ELR (cell line): ENCODE measurements at regions not wholly inside any gene's neighbourhood (a gene's known extent, or its start where the extent isn't known, plus 50 kb on each side); places are given as distances from the start of the nearest gene placed in this dataset.
"Not testable (repeated sequence)": the region's sequence is repeated elsewhere in the genome, so short reads cannot be mapped to it uniquely, and the experiment has no call there.

ENCODE experiments used
- DNase-seq: peaks from one replicate; pipeline ENCODE4 v3.0.0-alpha.2; 2015; ENCODE audit warnings: low read depth

- DNase-seq = no peak
These were observed 116.7 kb upstream of the NPAS2 start for GRCh38 chr2:100703213-100703612.

GRCh38 chr2:100703739-100704138 lies 116.2 kb upstream of the NPAS2 start:
- DNase-seq = no peak

GRCh38 chr2:100704156-100704555 lies 115.8 kb upstream of the NPAS2 start:
- no peak for DNase-seq

DNA sequence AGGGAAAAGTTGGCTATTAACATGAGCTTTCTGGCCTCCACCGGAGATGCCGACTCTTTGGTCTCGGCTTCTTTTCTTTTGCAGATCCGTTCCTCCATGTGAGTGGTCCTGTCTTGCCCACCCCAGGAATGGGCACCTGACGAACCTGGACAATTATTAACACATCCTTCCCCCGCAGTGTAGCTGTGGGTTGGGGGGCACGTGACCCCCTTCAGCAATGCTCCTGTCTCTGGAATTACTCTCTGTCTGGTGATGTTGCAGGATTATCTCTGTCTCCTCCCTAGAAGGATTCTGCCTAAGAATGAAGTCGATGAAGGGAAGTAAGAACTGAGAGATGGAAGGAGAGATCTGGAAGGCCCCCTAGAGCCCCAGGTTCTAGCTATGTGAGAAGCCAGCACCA lies 115.2 kb upstream of the NPAS2 start:
- DNase-seq = no peak

GRCh38 chr2:100707016-100707947 lies 112.7 kb upstream of the NPAS2 start:
- no peak for DNase-seq

DNA sequence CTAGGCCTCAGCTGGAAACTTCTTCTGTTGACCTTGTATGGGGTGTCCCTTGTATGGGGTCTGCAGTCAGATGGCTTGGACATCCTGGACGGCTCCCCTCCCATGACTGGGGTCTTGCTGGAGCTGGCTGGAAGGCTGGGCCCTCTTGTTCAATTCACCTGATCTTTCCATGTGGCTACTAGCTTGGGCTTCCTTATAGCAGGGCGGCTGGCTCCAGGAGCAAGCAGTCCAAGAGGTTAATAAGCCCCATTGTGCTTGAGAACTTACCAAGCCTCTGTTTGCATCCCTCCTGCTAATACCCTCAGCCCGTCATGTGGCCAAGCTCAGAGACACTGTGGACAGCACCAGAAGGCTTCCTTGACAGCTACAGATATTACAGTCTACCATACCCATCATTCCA lies 111.6 kb upstream of the NPAS2 start:
- no peak for DNase-seq

GRCh38 chr2:100713106-100713505 lies 106.8 kb upstream of the NPAS2 start:
- DNase-seq = no peak

DNA sequence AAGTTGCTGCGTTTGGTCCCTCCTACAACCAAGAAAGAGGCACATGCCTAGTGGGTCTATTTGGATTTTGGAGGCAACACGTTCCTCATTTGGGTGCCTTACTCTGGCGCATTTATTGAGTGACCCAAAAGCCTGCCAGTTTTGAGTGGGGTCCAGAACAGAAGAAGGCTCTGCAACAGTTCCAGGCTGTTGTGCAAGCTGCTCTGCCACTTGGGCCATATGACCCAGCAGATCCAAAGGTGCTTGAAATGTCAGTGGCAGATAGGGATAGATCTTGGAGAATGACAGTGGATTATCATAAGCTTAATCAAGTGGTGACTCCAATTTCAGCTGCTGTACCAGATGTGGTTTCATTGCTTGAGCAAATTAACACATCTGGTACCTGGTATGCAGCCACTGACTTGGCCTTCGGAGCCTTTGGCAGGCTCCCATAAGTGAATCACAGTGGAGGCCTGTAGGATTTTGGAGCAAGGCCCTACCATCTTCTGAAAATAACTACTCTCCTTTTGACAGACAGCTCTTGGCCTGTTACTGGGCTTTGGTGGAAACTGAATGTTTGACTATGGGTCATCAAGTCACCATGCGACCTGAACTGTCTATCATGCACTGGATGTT lies 105.4 kb upstream of the NPAS2 start:
- not testable (repeated sequence) for DNase-seq

- DNase-seq = not testable (repeated sequence)
These were observed 104.1 kb upstream of the NPAS2 start for GRCh38 chr2:100715861-100716260.

GRCh38 chr2:100716581-100716980 lies 103.4 kb upstream of the NPAS2 start:
- peak; percentile 23 for DNase-seq

DNA sequence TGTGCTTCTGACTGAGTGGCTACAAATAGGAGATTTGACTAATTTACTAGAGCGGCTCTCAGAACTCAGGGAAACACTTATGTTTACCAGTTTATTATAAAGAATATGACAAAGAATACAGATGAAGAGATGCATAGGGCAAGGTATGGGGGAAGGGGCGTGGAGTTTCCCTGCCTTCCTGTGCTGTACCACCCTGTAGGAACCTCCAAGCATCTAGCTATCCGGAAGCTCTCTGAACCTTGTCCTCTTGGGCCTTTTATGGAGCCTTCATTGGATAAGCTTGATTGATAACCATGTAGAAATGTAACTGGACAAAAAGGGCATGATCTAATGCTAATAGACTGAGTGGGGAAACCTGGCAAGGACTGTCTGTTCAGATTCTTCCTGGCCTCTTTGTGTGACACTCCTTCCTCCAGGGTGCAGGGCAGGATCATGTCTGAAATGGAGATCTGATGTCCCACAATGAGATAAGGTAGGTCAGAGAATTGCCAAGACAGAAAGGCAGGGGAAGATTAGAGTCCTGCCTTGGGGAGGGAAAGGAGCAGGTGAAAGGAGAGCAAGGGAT lies 101.8 kb upstream of the NPAS2 start:
- no peak for DNase-seq

- DNase-seq = peak; percentile 49
These were observed 99.5 kb upstream of the NPAS2 start for GRCh38 chr2:100720445-100720844.

- DNase-seq = peak; percentile 24
These were observed 98.2 kb upstream of the NPAS2 start for GRCh38 chr2:100721693-100722092.

GRCh38 chr2:100722125-100722524 lies 97.8 kb upstream of the NPAS2 start:
- no peak for DNase-seq

GRCh38 chr2:100726866-100727265 lies 93.1 kb upstream of the NPAS2 start:
- no peak for DNase-seq

DNA sequence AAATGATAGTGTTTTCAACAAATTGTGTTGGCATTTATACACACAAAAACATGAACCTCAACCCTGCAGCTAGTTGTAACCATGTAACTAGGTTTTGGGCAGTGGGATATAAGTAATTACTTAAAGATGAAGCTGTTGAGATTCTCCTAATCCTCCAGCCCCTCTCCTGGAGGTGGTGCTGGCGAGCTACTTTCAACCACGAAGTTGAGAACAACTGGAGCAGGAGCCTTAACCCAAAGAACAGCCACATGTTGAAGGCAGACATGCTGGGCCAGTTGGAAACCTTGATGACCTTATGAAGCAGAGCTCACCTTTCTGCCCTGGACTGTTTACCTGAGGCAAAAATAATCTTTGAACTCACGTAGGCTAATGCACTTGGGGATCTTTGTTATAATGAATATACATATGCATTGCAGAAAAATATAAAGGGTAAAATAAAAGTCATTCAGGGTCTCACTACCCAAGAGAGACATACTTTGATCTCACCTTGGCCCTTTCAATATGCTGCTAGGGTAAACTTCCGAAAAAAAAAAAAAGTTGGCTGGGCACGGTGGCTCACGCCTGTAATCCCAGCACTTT lies 89.6 kb upstream of the NPAS2 start:
- DNase-seq = peak; percentile 88

DNA sequence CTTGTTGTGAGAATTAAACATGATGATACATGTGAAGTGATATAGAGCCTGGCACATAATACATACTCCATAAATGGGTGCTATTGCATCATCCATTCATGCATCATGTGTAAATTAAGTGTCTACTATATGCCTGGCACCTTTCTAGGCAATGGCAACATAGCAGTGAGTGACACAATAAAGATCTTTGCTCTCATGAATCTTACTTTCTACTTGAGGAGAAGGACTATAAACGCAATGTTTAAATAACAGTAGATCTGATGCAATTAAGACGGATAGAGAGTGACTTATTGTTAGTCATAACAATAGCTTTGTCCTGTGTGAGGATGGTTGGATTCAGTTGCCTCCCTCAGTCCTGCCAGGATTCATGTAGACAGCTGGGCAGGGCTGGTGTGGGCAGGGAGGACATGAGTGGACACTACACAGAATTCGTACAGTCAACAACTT lies 88.4 kb upstream of the NPAS2 start:
- DNase-seq = peak; percentile 92

DNA sequence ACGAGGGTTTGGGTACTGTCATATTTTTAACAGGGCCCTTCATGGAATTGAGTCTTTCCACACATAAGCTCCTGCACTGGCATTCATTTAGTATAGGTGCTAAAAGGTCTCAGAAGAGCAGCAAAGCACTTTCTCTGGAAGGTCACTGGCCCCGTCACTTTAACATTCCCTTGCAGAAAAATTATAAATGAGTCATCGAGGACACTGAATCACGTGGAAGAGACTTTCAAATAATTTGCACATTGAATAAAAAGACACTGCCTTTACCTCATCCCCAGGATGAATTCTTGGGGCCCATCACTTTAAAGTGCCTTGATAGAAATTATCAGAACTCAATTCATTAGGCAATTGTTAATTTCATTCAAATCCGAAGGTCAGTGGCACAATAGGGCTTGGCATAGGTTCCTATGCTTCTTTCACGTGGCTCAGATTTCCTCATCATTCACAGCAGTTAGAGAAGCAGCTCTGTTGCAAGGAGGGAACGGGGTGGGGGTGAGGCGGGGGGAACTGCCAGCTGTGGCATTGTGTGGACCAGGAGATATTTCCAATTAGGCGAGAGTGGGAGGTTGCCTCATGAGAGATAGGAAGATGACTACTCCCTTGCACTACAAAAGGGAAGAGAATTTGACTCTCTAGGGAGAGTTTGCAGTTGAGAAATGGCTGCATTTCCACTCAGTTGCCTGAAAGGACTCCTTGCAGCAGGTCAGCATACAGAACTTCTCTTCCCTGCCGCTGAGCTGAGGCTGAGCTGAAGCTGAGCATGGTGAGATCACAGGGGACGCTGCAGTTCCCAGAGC lies 86.3 kb upstream of the NPAS2 start:
- peak; percentile 76 for DNase-seq

GRCh38 chr2:100736121-100736915 lies 83.6 kb upstream of the NPAS2 start:
- no peak for DNase-seq

- no peak for DNase-seq
These were observed 80.1 kb upstream of the NPAS2 start for GRCh38 chr2:100739735-100740432.
